NCI-H1092 treated with DMSO at 0.1 percent for 48 hours (cell line): ENCODE measurements at regions not wholly inside any gene's neighbourhood (a gene's known extent, or its start where the extent isn't known, plus 50 kb on each side); places are given as distances from the start of the nearest gene placed in this dataset.

Experiments
- DNase-seq: peaks from one replicate; lab custom pipeline; 2025; lab: John Stamatoyannopoulos, UW

DNA sequence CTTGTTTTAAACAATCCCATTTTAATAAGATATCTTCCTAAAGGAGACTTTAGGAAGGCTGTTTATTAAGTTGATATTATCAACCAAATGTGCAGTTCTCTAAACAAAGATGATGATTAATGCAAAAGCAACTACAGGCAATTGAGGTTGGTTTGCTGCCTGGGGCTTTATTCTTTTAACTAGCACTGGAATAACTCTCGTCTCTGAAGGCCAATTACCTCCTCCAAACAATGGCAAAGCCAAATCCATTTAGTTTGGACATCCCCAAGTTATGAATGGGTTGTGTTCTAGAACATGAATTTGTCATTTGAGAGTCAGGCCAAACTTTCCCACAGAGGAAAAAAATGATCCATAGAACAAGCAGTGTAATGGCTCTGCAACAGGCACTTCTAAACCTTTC is 114.1 kb downstream of the SLC16A9 start:
- no peak for DNase-seq

DNA sequence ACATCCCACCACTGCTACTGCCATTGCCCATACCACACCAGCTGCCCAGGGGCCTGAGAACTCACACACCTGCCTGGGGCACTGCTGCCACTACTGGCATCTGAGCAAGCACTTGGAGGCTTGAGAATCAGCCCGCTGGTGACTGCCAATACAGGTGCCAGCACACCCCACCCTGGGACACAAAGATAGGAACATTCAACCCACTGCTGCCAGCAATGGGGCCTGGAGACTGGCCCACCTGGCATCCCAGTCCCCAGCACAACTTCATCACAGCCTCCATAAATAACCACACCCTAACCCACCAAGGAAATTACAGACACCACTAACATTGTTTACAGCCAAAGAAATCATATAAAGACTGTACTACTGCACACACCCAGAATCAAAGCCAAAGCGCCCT is 115.9 kb downstream of the SLC16A9 start:
- DNase-seq: no peak

- no peak for DNase-seq
These were observed 119.9 kb downstream of the SLC16A9 start for GRCh38 chr10:59589796-59590195.

- no peak for DNase-seq
These were observed 120.9 kb downstream of the SLC16A9 start for GRCh38 chr10:59588791-59589190.

DNA sequence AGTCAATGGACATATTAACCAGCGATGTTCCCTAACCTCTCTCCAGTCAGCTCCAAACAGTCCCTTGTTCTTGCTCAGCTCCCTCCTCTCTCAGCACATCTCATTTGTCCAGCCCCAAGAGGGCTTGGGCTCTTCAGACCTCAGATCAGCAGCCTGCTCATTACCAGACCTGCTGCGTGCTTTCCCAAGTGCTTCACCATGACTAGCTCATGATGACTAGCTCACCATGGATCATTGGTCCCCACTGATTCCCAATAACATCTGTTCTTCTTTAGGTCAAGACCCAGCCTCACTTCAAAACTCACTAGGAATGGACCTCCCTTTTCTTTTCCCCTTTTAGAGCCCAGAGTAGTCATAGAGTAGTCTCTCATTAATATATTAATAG is 121.9 kb downstream of the SLC16A9 start:
- no peak for DNase-seq

DNA sequence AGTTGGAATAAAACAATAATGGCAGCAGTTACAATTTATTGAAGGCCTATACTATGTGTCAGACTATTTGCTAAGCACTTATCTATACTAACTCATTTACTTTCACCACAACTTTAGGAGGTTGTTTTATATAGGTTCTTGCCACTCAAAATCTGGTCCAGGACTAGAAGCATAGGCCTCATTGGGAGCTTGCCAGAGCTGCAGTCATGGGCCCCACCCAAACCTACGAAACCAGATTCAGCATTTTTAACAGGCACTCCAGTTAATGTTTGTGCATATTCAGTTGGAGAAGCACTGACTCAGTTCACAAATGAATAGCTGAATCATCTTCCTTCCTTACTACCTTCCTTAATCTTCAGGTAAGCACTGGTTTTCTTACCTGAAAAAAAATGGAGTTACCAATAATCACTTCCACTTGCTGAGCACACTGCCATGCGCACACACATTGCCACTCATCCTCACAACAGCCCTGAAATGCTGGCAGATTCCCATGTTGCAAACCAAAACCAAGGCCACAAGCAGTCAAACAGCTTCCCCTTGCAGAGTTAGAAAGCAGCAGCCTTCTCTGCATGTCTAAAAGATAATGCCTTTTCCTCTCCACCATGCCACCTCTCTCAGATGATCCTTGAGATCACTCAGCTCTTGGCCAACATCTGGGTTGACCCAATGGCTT is 122.4 kb downstream of the SLC16A9 start:
- DNase-seq: no peak

DNA sequence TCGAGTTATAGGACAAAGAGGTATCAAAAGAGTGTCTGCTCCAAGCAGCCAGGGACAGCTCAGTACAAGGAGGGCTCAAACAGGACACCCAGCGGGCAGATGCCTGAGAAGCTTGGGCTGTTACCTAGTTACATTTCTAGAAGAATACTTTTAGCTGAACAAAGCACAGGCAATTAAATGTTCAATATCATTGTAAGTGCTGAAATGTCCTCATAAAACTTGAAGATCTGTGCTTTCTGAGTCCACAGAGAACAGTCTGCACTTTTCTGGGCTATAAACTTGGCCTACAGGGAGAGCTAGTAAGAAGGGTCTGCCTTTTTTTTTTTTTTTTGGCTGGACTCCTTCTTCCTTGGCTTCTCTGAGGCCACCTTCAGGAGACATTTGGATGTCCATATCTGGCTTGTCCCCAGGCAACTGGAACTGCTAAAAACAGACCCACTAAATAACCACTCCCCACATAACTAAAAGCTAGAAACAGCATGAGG is 123.2 kb downstream of the SLC16A9 start:
- DNase-seq: no peak

DNA sequence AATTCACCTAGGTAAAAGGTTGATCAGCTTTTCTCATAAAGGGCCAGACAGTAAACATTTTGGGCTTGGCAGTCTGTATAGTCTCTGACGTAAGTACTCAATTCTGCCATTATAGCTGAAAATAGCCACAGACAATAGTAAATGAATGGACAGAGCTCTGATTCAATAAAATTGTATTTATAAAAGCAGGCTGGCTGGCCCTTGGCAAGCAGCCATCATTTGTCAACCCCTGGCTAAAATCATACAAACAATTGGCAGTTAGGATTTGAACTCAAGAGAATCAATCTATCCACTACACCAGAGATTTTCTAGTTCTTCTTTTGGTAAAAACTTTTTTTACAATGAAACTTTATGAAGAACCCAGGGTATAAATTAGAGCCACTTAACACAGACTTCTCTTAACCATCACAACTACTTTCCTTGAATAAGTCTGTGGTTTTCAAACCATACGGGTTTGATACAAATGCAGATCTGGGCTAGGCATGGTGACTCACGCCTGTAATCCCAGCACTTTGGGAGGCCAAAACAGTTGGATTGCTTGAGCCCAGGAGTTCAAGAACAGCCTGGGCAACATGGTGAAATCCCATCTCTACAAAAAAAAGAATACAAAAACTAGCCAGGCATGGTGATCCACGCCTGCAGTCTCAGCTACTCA is 124.5 kb downstream of the SLC16A9 start:
- peak; percentile 49 for DNase-seq

DNA sequence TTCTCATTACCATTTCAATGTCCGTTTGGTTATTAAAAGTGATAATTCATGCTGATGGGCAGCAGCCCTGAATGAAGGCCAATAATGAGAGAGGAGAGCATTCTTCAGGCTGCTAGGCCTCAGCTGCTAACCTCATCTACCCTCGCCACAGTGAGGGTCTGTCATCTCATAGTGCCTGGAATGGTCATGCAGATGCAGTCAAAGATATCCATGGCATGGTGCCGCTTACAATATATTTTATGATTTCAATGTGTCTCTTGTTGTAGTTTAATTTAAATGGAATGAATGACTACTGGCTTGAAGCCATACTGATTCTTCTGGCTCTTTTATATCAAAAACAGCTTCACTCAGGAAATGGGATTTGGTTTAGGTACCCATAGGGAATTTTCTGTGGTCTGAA is 126.9 kb downstream of the SLC16A9 start:
- DNase-seq: no peak

- DNase-seq: no peak
These were observed 127.6 kb downstream of the SLC16A9 start for GRCh38 chr10:59582058-59582457.

DNA sequence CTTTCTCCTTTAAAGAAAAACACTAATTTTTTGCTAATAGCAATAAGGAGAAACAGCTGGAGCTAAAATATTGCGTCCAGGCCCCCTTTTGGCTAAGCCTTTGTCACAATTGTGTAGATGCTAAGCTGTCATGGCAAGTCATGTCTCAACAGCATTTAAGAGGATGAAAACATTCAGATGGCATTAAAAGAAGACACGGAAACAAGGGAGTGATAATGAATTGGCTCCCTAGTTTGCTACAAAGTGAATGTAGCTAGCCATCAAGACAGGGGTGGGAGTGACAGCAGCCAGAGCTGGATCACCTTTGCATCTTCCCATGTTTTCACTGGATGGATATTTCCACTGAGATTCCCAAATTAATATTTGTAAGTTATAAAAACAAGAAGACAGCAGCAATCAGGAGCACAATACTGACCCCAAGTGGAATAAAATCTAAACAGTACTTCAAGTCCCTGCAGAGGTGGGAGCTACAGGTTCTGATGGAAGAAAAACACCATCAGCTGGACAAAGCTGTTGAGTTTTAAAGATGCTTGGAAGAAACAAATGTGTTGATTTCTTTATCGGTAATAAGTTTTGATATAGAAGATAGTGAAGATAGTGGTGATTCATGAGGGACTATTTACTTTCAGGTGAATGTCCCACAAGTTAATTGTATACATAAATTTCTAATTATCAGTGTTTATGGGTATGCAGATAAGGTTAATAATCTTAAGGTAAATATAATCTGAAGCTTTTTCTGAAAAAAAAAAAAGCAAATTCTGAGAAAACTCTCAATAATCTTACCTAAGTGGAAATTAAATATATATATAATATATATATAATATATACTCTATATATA is 129.4 kb downstream of the SLC16A9 start:
- peak; percentile 10 for DNase-seq

- no peak for DNase-seq
These were observed 130.9 kb downstream of the SLC16A9 start for GRCh38 chr10:59578741-59579140.

DNA sequence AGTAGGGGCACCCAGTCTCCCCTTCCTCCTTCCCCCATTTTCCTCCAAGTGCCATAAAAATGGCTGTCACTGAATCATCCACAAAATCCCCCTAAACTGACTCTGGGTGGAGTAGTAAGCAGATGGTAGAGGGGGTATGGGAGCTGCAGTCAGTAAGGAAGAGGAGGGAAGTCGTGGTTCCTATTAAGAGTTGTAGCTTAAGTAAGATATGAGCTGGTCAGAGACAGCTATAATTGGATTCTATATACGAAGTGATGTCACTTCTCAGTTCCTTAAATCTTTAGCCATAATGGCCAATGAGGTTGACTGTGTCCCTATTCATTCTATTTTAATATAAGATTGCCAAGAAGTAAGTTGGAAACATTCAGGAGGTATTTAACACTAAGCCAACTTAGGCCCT is 131.7 kb downstream of the SLC16A9 start:
- no peak for DNase-seq

GRCh38 chr10:59575269-59575668 is 134.4 kb downstream of the SLC16A9 start:
- DNase-seq: no peak

- no peak for DNase-seq
These were observed 146.1 kb downstream of the SLC16A9 start for GRCh38 chr10:59563531-59563930.

DNA sequence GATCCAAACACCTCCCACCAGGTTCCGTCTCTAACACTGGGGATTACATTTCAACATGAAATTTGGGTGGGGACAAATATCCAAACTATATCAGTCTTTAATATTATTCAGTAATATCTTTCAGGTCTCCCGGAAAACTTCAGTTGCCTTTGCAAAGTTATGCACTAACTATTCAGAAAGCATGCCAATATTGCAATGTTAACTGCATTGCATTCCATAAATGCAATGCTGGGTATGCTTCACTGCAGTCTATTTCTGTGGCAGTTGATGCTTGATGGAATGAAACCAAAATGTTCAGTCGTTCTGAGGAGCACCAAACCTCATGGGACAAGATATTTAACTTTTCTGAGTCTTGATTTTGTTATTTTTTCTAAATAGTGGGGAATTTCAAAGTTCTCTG is 147.5 kb downstream of the SLC16A9 start:
- no peak for DNase-seq

- DNase-seq: no peak
These were observed 148.1 kb downstream of the SLC16A9 start for GRCh38 chr10:59561477-59562121.

DNA sequence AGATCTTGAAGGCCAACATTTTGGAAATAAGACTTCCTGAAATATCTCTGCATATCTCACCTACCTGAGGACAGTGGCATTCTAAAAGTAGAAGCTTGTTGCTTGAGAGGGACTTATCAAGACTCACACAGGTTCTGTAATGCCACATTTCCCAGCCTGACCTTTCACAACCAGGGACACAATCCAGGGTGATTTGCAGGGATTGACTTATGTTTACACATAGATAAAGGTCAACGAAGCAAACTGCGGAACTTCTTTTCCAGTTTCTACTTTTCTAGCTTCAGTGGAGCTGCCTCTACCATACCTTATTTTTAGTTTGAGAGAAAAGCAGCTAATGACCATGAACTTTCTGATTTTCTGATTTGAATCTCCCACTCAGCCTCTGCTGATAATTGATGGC is 148.7 kb downstream of the SLC16A9 start:
- DNase-seq: no peak

DNA sequence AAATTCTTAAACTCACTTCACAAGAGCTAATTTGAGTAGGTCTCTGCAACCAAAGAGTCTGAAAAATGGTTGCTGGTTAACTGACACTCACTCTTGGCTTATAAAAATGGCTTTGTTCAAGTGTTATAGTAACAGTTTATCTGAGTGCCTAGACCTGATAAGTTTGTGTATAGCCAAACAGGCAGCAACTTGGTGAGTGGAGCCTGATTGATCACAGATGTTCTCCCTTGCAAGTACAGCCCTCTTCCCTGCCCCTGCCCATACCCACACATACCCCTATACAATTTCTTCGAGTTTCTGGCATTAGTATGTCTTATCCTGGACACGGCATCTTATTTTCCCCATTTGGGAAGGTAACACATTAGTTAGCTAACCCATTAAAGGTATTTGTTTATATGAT is 149.5 kb downstream of the SLC16A9 start:
- no peak for DNase-seq

GRCh38 chr10:59558066-59558465 is 151.6 kb downstream of the SLC16A9 start:
- no peak for DNase-seq

DNA sequence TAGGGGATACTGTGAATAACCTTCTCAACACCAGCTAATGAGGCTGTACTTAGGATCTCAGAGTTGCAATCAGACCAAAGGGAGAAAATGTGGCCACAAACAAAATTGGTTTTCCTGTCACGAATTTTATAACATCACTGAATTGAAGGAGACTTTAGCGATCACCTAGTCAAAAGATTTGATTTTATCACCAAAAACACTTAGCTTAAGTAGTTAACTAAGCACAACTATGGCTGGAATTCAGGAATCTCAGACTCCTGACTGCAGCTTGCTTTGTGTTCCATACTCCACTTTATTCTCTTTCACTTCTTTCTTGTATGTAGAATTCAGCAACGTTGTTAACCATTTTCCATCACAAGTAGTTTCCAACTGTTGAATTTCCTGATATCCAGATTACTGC is 152.0 kb downstream of the SLC16A9 start:
- no peak for DNase-seq

- DNase-seq: no peak
These were observed 152.6 kb downstream of the SLC16A9 start for GRCh38 chr10:59557052-59557451.
